ENCODE measurements at regions not wholly inside any gene's neighbourhood (a gene's known extent, or its start where the extent isn't known, plus 50 kb on each side); places are given as distances from the start of the nearest gene placed in this dataset.
"Not testable (repeated sequence)": the region's sequence is repeated elsewhere in the genome, so short reads cannot be mapped to it uniquely, and the experiment has no call there.

- DNase-seq (ENCODE audit: low read depth in 2 of 2), result peak; percentile 0 to 60
Observed at GRCh38 chr4:66430856-66431255, 760.6 kb upstream of the EPHA5 start.

DNA sequence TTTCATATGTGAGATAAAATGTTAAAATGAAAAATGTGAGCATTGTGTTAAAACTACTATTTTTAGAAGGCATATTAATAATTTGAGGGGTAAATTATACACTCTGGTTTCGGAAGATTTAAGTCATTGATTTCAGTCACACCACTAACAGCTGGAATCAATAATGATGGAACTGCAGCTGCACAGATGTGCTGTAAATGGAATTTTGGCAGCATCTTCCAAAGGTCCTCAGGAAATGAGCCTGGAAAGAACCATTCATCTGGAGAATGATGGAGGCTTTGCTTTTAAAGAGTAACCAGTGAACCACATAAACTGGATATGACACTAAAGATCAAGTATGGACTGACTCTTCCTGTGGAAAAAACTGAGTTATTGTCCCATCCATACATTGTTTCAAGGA, 759.0 kb upstream of the EPHA5 start:
- no peak for DNase-seq (ENCODE audit: low read depth in 2 of 2)

DNA sequence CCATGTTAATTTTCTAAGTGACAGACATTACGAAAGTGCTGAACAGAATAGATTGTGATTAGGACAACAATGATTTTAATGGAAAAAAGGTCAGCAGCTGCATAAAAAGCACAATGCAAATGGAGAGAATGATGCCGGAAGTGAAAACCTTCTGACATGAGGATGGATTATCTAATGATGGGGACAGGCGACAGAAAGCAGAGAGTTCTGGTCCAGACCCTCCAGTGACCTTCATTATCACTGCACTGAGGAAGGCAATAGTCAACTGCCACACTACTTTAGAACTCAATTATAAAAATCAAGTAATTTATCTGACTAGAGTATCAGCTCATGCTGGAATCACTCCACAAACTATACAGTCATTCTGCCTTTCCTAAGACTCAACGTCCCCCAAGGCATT, 746.1 kb upstream of the EPHA5 start:
- DNase-seq (ENCODE audit: low read depth in 2 of 2), result no peak

DNA sequence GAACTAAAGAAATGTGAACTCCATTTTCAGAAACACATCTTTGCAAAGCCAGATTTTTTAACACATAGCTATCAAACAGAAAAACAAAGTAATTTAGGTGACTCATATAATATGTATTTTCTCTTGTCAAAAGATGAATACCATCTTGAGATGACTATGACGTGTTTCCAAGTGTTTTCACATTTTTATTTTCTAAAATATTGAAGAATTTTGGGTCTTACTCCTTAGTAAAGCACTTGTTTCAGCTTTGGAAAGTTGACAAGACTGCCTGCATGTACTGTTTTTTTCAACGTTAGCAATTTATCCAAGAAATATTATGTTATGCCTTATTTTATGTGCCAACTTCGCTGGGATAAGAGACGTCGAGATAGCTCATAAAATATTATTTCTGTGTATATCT, 733.9 kb upstream of the EPHA5 start:
- no peak for DNase-seq (ENCODE audit: low read depth in 2 of 2)

DNA sequence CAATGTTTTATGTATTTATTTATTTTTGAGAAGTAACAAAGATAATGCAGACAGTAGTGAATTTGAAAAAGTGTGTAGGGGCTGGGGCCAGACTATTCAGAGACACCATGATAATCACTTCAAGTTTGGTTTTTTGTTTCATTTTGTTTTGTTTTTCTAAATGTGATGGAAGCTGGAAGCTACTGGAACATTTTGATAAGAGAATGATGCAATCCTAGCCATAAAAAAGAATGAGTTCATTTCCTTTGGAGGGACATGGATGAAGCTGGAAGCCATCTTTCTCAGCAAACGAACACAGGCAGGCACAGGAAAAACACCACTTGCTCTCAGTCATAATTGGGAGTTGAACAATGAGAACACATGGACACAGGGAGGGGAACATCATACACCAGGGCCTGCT, 706.6 kb upstream of the EPHA5 start:
- DNase-seq (ENCODE audit: low read depth in 2 of 2), result peak in 1 of 2 donors; percentile 11

GRCh38 chr4:66376396-66376795, 706.1 kb upstream of the EPHA5 start:
- DNase-seq (ENCODE audit: low read depth in 2 of 2), result no peak

DNA sequence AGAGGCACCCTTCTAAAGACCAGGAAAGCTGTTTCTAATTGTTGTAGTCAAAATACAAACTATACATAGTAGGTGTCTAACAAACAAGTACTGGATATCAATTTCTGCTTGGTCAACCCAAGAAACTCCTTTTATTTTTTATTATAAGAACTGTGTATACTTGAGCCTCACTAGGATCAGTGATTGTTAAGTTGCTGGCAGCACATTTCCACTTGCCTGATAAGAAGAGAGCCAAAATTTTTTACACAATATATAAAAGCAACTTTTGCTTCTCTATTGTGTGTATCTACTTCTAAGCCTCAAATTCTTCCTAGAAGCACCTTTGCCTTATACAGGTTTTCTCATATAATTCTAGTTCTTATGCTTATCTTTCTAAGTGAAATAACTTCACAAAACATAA, 703.0 kb upstream of the EPHA5 start:
- no peak for DNase-seq (ENCODE audit: low read depth in 2 of 2)

GRCh38 chr4:66372706-66373105, 702.4 kb upstream of the EPHA5 start:
- no peak for DNase-seq (ENCODE audit: low read depth in 2 of 2)

- no peak for DNase-seq (ENCODE audit: low read depth in 2 of 2)
Observed at GRCh38 chr4:66367043-66367660, 696.9 kb upstream of the EPHA5 start.

GRCh38 chr4:66360395-66360794, 690.1 kb upstream of the EPHA5 start:
- not testable (repeated sequence) for DNase-seq (ENCODE audit: low read depth in 2 of 2)

DNA sequence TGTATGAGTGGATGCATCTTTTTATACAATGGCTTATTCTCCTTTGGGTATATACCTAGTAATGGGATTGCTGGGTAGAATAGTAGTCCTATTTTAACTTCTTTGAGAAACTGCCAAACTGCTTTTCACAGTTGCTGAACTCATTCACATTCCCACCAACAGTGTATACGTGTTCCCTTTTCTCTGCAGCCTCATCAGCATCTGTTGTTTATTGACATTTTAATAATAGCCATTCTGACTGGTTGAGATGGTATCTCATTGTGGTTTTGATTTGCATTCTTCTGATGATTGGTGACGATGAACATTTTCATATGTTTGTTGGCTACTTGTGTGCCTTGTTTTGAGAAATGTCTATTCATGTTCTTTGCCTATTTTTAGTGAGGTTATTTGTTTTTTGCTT, 687.0 kb upstream of the EPHA5 start:
- DNase-seq (ENCODE audit: low read depth in 2 of 2), result no peak

GRCh38 chr4:66355328-66355727, 685.0 kb upstream of the EPHA5 start:
- DNase-seq (ENCODE audit: low read depth in 2 of 2), result peak in 1 of 2 donors; percentile 6

DNA sequence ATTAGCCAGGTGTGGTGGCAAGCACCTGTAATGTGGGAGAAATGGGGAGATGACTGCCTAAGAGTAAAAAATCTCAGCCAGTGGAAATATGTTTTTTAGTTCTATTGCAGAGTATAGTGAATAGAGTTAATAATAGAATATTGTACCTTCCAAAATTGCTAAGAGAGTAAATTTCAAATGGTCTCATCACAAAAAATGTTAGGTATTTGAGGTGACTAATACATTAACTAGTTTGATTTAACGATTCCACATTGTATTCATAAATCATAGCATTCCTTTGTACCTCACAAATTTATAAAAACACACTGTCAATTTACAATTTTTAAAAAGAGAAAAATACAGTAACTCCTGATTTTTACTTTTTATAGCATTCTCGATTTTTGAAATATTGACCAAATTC, 681.5 kb upstream of the EPHA5 start:
- DNase-seq (ENCODE audit: low read depth in 2 of 2), result no peak

DNA sequence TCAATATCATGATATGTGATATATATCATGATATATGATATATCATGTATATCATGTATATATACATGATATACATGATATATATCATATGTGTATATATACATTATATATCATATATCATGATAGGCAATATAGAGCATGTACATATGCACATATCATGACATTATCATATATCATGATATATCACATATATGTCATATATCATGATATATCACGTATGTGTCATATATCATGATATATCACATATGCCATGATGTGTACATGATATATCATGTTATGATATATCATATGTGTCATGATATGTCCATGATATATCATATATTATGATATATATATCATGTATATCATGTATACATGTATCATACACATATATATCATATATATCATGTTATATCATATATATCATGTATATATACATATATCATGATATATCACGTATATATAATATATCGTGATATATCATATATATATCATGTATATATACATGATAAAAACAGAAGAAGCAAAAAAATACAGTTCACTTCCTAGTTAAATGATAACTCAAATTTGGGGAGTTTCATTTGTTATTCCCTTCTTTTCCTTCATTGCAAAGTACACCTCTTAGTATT, 670.1 kb upstream of the EPHA5 start:
- no peak for DNase-seq (ENCODE audit: low read depth in 2 of 2)

GRCh38 chr4:66339007-66339406, 668.7 kb upstream of the EPHA5 start:
- no peak for DNase-seq (ENCODE audit: low read depth in 2 of 2)

DNA sequence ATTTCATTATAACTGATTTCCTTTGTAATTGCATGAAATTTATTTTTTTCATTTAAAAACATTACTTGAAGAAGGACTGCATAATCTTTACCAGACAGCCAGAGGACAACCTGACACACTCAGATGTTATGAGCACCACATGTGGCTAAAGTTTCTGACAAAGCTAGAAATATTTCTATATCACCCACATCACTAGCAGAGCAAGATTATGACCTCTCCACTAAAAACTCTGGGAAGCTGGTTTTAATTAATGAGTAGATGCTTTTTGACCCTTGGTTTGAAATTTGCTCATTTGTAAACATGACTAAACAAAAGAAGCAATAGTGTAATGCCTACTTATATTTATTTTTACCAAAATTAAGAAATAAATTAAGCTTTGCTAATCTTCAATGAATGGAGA, 661.5 kb upstream of the EPHA5 start:
- DNase-seq (ENCODE audit: low read depth in 2 of 2), result no peak

DNA sequence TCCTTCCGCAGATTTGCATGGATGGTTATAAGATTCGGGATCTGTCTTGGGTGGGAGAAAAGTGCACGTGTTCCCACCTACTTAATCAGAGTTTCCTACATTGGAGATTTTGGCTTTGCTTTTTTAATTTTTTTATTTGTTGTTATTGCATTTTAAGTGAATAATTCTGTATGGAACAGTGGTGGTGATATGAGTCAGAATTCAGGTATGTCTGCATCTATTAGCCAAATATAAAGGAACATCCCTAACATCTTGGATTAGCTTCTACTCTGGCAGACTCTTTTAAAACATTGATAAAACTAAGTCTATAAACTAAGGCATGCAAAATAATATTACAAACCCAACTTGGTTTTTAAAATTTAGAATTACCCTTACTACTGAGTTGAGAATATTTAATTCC, 659.8 kb upstream of the EPHA5 start:
- DNase-seq (ENCODE audit: low read depth in 2 of 2), result no peak

DNA sequence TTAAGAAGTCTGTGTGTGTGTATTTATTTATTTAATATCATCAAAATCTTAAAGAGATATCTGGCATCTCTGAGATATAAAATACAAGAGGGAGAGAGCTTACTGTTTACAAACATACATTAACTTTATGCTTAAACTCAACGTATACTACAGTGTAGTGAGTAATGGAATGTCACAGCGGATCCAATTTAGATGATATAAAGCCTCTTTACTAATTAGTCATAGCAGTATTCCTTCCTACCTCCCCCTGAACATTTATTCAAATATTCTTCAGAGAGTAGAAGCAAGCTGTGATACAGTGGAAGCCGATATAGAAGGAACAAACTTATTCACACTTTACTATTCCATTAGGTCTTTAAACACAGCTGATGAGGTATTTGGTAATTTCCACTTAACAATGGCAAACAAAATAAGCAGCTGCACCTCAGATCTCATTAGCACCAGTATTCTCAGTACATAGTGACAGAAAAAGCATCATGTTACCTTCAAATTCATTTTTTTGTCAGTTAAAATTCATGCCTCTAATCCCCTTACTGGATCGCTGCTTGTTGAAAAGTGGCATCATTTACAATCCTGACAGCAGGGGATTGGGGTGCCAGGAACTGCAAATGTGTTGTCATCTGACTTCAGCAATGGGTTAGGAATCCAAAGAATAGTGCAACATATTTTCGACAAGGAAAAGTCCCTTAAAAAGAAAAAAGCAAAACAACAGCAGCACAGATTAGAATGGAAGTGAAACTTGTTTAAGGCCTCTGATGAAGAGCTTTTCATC, 658.7 kb upstream of the EPHA5 start:
- no peak for DNase-seq (ENCODE audit: low read depth in 2 of 2)

DNA sequence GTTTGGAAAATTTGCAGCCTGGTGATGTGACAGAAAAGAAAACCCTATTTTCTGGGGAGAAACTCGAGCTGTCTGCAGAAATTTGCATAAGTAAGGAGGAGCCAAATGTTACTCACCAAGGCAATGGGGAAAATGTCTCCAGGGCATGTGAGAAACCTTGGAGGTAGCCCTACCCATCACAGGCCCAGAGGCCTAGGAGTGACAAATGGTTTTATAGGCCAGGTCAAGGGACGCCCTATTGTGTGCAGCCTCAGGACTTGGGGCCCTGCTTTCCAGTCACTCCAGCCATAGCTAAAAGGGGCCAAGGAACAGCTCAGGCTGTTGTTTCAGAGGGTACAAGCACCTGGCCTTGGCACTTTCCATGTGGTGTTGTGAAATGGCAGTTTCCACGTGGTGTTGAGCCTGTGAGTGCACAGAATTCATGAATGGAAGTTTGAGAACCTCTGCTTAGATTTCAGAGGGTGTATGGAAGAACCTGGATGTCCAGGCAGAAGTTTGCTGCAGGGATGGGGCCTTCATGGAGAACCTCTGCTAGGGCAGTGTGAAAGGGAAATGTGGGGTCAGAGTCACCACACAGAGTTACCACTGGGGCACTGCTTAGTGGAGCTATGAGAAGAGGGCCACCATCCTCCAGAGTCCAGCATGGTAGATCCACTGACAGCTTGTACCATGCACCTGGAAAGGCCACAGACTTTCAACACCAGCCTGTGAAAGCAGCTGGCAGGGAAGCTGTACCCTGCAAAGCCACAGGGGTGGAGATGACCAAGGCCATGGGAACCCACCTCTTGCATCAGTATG, 637.6 kb upstream of the EPHA5 start:
- no peak for DNase-seq (ENCODE audit: low read depth in 2 of 2)

GRCh38 chr4:66300336-66300934, 630.1 kb upstream of the EPHA5 start:
- no peak for DNase-seq (ENCODE audit: low read depth in 2 of 2)

DNA sequence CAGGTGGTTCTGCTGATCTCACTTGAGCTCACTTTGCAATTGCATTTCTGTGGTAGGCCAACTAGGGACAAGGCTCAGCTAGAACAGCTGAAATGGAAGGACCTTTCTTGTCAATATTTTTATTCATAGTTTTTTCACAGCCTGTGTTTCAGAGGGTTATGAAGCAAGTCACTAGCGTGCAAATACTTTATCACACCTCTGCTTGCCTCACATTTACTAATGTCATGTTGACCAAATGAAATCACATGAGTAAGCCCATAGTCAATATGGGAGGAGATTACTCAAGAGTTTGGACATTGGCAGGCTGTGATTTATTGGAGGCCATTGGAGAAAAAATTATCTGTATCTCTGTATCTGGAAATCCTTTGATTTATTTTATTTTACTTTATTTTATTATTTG, 628.3 kb upstream of the EPHA5 start:
- DNase-seq (ENCODE audit: low read depth in 2 of 2), result no peak

DNA sequence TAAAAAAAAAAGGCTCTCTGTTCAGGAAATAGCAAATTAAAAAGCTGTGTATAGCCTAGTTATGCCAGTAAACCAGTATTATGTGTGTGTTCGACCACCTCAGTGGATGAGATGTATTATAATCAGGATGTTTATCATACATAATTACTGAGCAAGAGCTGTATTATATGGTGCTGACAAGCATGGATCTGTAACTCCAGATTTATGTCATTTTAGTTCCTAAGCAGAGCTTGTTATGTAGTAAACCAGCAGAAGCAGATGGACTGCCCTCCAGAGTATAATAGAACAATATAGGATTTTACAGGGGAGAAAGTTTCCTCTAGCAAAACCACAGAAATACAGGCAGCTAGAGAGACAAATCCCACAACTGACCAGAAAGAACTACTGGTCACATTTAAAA, 627.4 kb upstream of the EPHA5 start:
- DNase-seq (ENCODE audit: low read depth in 2 of 2), result no peak
